Common myeloid progenitor, CD34-positive (primary cell): ENCODE measurements at regions not wholly inside any gene's neighbourhood (a gene's known extent, or its start where the extent isn't known, plus 50 kb on each side); places are given as distances from the start of the nearest gene placed in this dataset.

ENCODE experiments used
- CTCF ChIA-PET: fragments of 350-600 bp; sonication (Branson Sonifier 250); formaldehyde crosslinking; loops from one replicate; lab custom pipeline; 2021; ENCODE audit warnings: antibody characterized with exemption; lab: Charles Lee
- POLR2A ChIA-PET: fragments of 350-600 bp; sonication (Branson Sonifier 250); formaldehyde crosslinking; loops from one replicate; lab custom pipeline; 2021; ENCODE audit warnings: antibody characterized with exemption; lab: Charles Lee
- DNase-seq, 3 donors: peaks; one replicate each; pipeline versions ENCODE4 v3.0.0 to v3.0.0-alpha.2; 2013
- H3K27ac ChIP-seq, 2 experiments: 1 replicate in 1 of 2; 2 replicates in 1 of 2; pipeline ENCODE4 v1.7.0; 2013; ENCODE audit warnings: inconsistent platforms in 2 of 2, low read length in 2 of 2, mild to moderate bottlenecking in 2 of 2, low read depth in 1 of 2, moderate library complexity in 1 of 2; ENCODE audit not compliant: severe bottlenecking in 2 of 2, insufficient read depth in 1 of 2, poor library complexity in 1 of 2
- H3K27me3 ChIP-seq, 5 experiments: replicated peaks in 2 of 5; 1 replicate in 3 of 5; 2 replicates in 2 of 5; pipeline versions ENCODE4 v1.6.1 to v1.7.0; 2013; ENCODE audit warnings: low read length in 4 of 5, mild to moderate bottlenecking in 2 of 5, moderate library complexity in 2 of 5, inconsistent platforms in 1 of 5; ENCODE audit not compliant: insufficient read depth in 5 of 5, control insufficient read depth in 4 of 5
- H3K36me3 ChIP-seq, 4 experiments: 1 replicate in 2 of 4; 2 replicates in 2 of 4; pipeline versions ENCODE4 v1.6.1 to v1.7.0; 2013; ENCODE audit warnings: low read length in 3 of 4, control low read depth in 1 of 4, mild to moderate bottlenecking in 1 of 4; ENCODE audit not compliant: control insufficient read depth in 4 of 4, insufficient read depth in 4 of 4
- H3K4me1 ChIP-seq, 4 experiments: 1 replicate in 3 of 4; 2 replicates in 1 of 4; pipeline versions ENCODE4 v1.6.1 to v1.7.1; 2013; ENCODE audit warnings: low read length in 3 of 4, mild to moderate bottlenecking in 3 of 4, control low read depth in 1 of 4, inconsistent platforms in 1 of 4, moderate library complexity in 1 of 4; ENCODE audit not compliant: control insufficient read depth in 4 of 4, insufficient read depth in 4 of 4; ENCODE audit errors: control extremely low read depth in 1 of 4
- H3K4me3 ChIP-seq, 7 experiments: 1 replicate in 4 of 7; 2 replicates in 3 of 7; pipeline versions ENCODE4 v1.5.1 to v1.7.0; 2013; ENCODE audit warnings: mild to moderate bottlenecking in 7 of 7, low read length in 6 of 7, moderate library complexity in 6 of 7, inconsistent platforms in 2 of 7, low read depth in 2 of 7, control low read depth in 1 of 7; ENCODE audit not compliant: insufficient read depth in 4 of 7, control insufficient read depth in 1 of 7; ENCODE audit errors: extremely low read depth in 1 of 7
- H3K9me3 ChIP-seq, 5 experiments: 1 replicate in 4 of 5; 2 replicates in 1 of 5; pipeline versions ENCODE4 v1.6.1 to v1.7.1; 2013; ENCODE audit warnings: low read length in 4 of 5, mild to moderate bottlenecking in 2 of 5, inconsistent platforms in 1 of 5, low read depth in 1 of 5, moderate library complexity in 1 of 5; ENCODE audit not compliant: control insufficient read depth in 4 of 5, insufficient read depth in 2 of 5; ENCODE audit errors: control extremely low read depth in 1 of 5
- WGBS: methylation state at CpG from one replicate; pipeline ENCODE4 v1.1.5; 2013; ENCODE audit not compliant: insufficient coverage; 5-methylcytosine and 5-hydroxymethylcytosine counted together

- H3K9me3 ChIP-seq, result no peaks in the 10 kb centered on the region
- no peak for DNase-seq
- ChIA-PET POLR2A (no interaction called here), CTCF (no interaction called here)
- no peaks in the 10 kb centered on the region for H3K27me3 ChIP-seq
- H3K27ac ChIP-seq, result no peak overlapping the region
- no peak overlapping the region for H3K4me3 ChIP-seq
- WGBS, result 86% methylated on average over 3 of the region's 4 CpGs
- H3K4me1 ChIP-seq, result no peaks in the 10 kb centered on the region
- H3K36me3 ChIP-seq, result no peaks in the 10 kb centered on the region
Observed at GRCh38 chr4:28792917-28793597, 1927.1 kb upstream of the PCDH7 start.

GRCh38 chr4:28799696-28800095 is 1920.5 kb upstream of the PCDH7 start:
- no peak for DNase-seq
- Histone ChIP-seq H3K27ac (no peak overlapping the region), H3K4me3 (no peak overlapping the region), H3K36me3 (no peaks in the 10 kb centered on the region), H3K4me1 (no peaks in the 10 kb centered on the region), H3K9me3 (no peaks in the 10 kb centered on the region), H3K27me3 (no peaks in the 10 kb centered on the region)
- POLR2A ChIA-PET, result no interaction called here
- 94% methylated on average over 2 of the region's 2 CpGs for WGBS
- CTCF ChIA-PET, result no interaction called here

GRCh38 chr4:28811025-28811424 is 1909.1 kb upstream of the PCDH7 start:
- H3K4me1 ChIP-seq, result no peaks in the 10 kb centered on the region
- whole genome bisulfite sequencing, result 100% methylated on average over 1 of the region's 2 CpGs
- CTCF ChIA-PET, result no interaction called here
- DNase-seq, result no peak
- peaks cover 0 to 2% (median 1%) of the 10 kb centered on the region in 5 experiments for H3K9me3 ChIP-seq
- POLR2A ChIA-PET, result no interaction called here
- H3K4me3 ChIP-seq, result no peak overlapping the region
- H3K36me3 ChIP-seq, result no peaks in the 10 kb centered on the region
- H3K27ac ChIP-seq, result no peak overlapping the region
- H3K27me3 ChIP-seq, result no peaks in the 10 kb centered on the region

- DNase-seq, result no peak
- Histone ChIP-seq H3K4me1 (no peaks in the 10 kb centered on the region), H3K27ac (no peak overlapping the region), H3K27me3 (no peaks in the 10 kb centered on the region), H3K36me3 (no peaks in the 10 kb centered on the region), H3K4me3 (no peak overlapping the region), H3K9me3 (no peaks in the 10 kb centered on the region)
- CTCF ChIA-PET, result no interaction called here
- POLR2A ChIA-PET, result no interaction called here
Observed at GRCh38 chr4:28822163-28822562, 1898.0 kb upstream of the PCDH7 start.

- 94% methylated on average over 17 of the region's 24 CpGs for WGBS
- ChIA-PET CTCF (no interaction called here), POLR2A (no interaction called here)
Observed at GRCh38 chr4:28827866-28828265, 1892.3 kb upstream of the PCDH7 start.

GRCh38 chr4:28831867-28832266 is 1888.3 kb upstream of the PCDH7 start:
- Histone ChIP-seq H3K36me3 (no peaks in the 10 kb centered on the region), H3K27ac (no peak overlapping the region), H3K27me3 (no peaks in the 10 kb centered on the region), H3K4me1 (no peaks in the 10 kb centered on the region), H3K9me3 (no peaks in the 10 kb centered on the region), H3K4me3 (no peak overlapping the region)
- no peak for DNase-seq
- ChIA-PET POLR2A (no interaction called here), CTCF (no interaction called here)
- WGBS, result 95% methylated on average over 2 of the region's 3 CpGs

More at GRCh38 chr4:28827866-28828265, 1892.3 kb upstream of the PCDH7 start:
- no peak for DNase-seq
- Histone ChIP-seq H3K27ac (no peak overlapping the region), H3K27me3 (no peaks in the 10 kb centered on the region), H3K9me3 (no peaks in the 10 kb centered on the region), H3K4me1 (no peaks in the 10 kb centered on the region), H3K36me3 (no peaks in the 10 kb centered on the region), H3K4me3 (no peak overlapping the region)

- no peak overlapping the region for H3K27ac ChIP-seq
- ChIA-PET CTCF (no interaction called here), POLR2A (no interaction called here)
- no peaks in the 10 kb centered on the region for H3K36me3 ChIP-seq
- H3K4me3 ChIP-seq, result no peak overlapping the region
- no CpG with 5 or more reads among the region's 1 CpG for WGBS
- no peaks in the 10 kb centered on the region for H3K27me3 ChIP-seq
- H3K9me3 ChIP-seq, result no peaks in the 10 kb centered on the region
- DNase-seq, result no peak
- no peaks in the 10 kb centered on the region for H3K4me1 ChIP-seq
Observed at GRCh38 chr4:28832444-28832843, 1887.7 kb upstream of the PCDH7 start.
